ENCODE measurements at regions not wholly inside any gene's neighbourhood (a gene's known extent, or its start where the extent isn't known, plus 50 kb on each side); places are given as distances from the start of the nearest gene placed in this dataset.
"Not testable (repeated sequence)": the region's sequence is repeated elsewhere in the genome, so short reads cannot be mapped to it uniquely, and the experiment has no call there.

DNA sequence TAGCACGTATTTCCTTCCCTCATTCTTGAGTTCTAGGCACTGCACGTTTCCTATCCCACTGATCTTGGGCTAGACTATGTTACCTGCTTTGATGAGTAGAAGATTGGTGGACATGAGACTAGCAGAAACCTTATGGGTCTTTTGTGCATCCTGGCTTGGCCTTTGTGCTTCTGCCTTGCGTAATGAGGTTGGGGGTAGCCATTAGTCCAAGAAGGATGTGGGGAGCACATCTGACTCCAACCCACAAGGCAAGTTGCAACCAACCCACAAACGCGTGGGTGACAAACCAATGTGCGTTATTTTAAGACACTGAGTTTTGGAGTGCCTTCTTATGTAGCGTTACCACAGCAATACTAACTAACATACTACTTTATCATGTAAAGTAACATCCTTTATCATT lies 180.4 kb upstream of the IRX5 start:
- TF ChIP-seq, protein P1, sequence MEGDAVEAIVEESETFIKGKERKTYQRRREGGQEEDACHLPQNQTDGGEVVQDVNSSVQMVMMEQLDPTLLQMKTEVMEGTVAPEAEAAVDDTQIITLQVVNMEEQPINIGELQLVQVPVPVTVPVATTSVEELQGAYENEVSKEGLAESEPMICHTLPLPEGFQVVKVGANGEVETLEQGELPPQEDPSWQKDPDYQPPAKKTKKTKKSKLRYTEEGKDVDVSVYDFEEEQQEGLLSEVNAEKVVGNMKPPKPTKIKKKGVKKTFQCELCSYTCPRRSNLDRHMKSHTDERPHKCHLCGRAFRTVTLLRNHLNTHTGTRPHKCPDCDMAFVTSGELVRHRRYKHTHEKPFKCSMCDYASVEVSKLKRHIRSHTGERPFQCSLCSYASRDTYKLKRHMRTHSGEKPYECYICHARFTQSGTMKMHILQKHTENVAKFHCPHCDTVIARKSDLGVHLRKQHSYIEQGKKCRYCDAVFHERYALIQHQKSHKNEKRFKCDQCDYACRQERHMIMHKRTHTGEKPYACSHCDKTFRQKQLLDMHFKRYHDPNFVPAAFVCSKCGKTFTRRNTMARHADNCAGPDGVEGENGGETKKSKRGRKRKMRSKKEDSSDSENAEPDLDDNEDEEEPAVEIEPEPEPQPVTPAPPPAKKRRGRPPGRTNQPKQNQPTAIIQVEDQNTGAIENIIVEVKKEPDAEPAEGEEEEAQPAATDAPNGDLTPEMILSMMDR (conservative IDR thresholded peaks at IDR 0.05; ENCODE audit: control insufficient read depth, insufficient read depth, low read depth, low read length): no peak
- no peak for DNase-seq (ENCODE audit: low read depth)
- no peak overlapping the region for H3K4me3 ChIP-seq (ENCODE audit: control insufficient read depth, low read depth, low read length)

DNA sequence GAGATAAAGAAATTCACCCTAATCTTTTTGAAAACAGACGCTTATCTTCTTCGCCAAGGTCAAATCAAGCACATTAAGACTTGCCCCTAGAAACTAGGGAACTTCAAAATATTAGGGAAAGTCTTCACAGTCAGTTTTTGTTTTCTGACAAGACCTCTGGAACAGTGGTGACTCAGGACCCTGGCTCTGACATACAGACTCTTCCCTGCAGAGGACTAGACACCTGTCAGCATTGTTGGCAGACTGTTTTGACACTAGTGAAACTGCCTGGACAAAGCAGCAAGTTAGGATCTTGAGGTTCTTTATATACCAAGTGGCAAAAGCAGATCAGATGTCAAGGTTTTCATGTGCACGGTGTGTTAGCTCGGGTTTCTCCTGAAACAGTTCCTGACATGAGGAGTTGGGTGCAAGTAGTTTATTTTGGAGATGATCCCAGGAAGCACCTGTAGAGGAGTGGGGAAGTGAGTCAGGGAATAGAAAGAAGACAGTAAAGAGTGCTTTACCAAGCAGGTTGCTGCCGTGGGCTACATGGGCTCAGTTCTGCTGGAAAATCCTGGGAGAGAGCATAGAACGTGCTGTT lies 182.0 kb upstream of the IRX5 start:
- no peak for DNase-seq (ENCODE audit: low read depth)
- H3K4me3 ChIP-seq (ENCODE audit: control insufficient read depth, low read depth, low read length): no peak overlapping the region
- TF ChIP-seq, protein P1 (conservative IDR thresholded peaks at IDR 0.05; ENCODE audit: control insufficient read depth, insufficient read depth, low read depth, low read length): no peak

DNA sequence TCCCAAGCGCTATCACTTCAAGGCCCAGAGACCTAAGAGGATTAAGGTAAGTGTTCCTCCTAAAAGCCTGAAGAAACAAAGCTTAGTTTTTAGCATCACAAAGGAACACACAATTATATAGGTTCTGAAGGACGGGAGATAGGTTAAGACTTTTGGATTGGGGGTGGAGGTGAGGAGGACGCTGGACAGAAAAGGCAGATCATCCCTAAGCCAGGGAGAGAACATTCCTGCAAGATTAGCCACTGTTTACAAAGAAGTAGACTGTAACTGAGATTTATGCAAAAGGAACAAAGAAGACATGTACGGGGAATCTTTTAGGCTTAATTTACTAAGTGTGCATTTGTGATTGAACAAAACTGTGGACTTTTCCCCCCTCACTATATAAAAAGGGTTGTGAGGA lies 184.1 kb upstream of the IRX5 start:
- no peak for DNase-seq (ENCODE audit: low read depth)
- TF ChIP-seq, protein P1 (conservative IDR thresholded peaks at IDR 0.05; ENCODE audit: control insufficient read depth, insufficient read depth, low read depth, low read length): no peak
- no peak overlapping the region for H3K4me3 ChIP-seq (ENCODE audit: control insufficient read depth, low read depth, low read length)

DNA sequence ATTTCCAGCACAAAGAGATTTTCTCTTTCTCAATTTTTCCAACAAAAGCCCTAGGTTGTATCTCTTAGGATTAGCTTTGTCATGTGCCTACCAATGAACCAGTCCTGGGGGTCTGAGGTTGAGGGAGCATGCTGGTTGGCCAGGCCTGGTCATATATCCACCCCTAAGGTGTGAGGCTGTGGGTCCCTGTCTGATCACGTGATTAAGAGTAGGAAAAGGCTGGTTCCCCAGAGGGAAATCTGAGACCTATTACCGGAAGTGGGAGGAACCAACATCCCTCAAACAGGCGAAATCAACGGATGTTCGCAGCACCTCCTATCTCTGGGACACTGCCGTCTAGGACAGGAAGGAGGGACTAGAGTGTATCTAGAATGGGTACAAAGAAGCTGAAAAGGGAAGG lies 185.7 kb upstream of the IRX5 start:
- no peak overlapping the region for H3K4me3 ChIP-seq (ENCODE audit: control insufficient read depth, low read depth, low read length)
- DNase-seq (ENCODE audit: low read depth): no peak
- TF ChIP-seq, protein P1 (conservative IDR thresholded peaks at IDR 0.05; ENCODE audit: control insufficient read depth, insufficient read depth, low read depth, low read length): no peak

DNA sequence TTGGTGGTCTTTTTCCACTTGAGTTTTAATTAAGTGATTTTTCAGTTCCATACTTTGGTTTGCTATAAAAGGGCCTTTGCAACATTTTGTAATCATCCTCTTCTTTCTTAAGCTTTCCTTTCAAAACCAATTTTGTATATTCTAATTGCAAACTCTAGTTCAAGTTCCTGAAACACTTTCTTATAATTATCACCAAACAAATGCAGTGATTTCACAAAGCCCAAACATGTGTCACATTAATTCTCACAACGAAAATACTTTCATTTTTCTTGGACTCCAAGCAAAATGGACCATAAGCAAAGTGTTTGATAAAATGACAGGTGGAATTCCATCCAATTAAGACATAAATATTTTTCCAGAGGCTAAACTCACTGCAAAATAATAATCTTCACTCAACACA lies 188.2 kb upstream of the IRX5 start:
- H3K4me3 ChIP-seq (ENCODE audit: control insufficient read depth, low read depth, low read length): no peak overlapping the region
- TF ChIP-seq, protein P1 (conservative IDR thresholded peaks at IDR 0.05; ENCODE audit: control insufficient read depth, insufficient read depth, low read depth, low read length): no peak
- no peak for DNase-seq (ENCODE audit: low read depth)

DNA sequence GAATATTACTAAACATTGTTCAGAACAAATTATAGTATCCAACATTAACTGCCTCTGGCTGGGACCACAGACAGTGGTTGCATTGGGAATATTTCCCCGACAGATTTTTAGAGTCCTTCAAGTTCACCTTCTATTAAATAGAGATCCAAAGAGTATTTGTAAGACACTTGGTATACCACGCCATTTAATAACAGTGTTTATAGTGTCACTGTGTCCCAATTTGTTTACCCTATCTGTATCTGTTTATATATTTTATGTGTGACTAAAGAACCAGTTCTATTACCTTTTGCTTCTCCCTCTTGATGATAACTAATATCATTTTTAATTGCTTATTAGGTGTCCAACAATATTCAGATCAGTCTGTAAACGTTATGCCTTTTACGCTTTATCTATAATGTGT lies 191.3 kb upstream of the IRX5 start:
- no peak overlapping the region for H3K4me3 ChIP-seq (ENCODE audit: control insufficient read depth, low read depth, low read length)
- no peak for DNase-seq (ENCODE audit: low read depth)
- TF ChIP-seq, protein P1 (conservative IDR thresholded peaks at IDR 0.05; ENCODE audit: control insufficient read depth, insufficient read depth, low read depth, low read length): no peak

GRCh38 chr16:54734156-54734555 lies 196.5 kb upstream of the IRX5 start:
- DNase-seq (ENCODE audit: low read depth): no peak
- TF ChIP-seq, protein P1 (conservative IDR thresholded peaks at IDR 0.05; ENCODE audit: control insufficient read depth, insufficient read depth, low read depth, low read length): no peak
- H3K4me3 ChIP-seq (ENCODE audit: control insufficient read depth, low read depth, low read length): no peak overlapping the region

DNA sequence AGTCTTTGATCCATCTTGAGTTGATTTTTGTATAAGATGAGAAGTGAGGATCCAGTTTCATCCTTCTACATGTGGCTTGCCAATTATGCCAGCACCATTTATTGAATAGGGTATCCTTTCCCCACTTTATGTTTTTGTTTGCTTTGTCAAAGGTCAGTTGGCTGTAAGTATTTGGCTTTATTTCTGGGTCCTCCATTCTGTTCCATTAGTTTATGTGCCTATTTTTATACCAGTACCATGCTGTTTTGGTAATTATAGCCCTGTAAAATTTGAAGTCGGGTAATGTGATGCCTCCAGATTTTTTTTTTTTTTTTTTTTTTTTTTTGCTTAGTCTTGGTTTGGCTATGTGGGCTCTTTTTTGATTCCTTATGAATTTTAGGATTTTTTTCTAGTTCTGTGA lies 203.0 kb upstream of the IRX5 start:
- H3K4me3 ChIP-seq (ENCODE audit: control insufficient read depth, low read depth, low read length); DNase-seq (ENCODE audit: low read depth): not testable (repeated sequence)
